ENCODE measurements at regions not wholly inside any gene's neighbourhood (a gene's known extent, or its start where the extent isn't known, plus 50 kb on each side); places are given as distances from the start of the nearest gene placed in this dataset.
A peak's percentile ranks its signal among the peaks of the same experiment; 100 is the strongest.

- ATAC-seq, result no peak
- Histone ChIP-seq H3K36me3 (no peaks in the 10 kb centered on the region), H3K4me1 (no peaks in the 10 kb centered on the region), H3K27ac (no peak overlapping the region), H3K4me3 (no peak overlapping the region), H3K9me3 (no peaks in the 10 kb centered on the region), H3K27me3 (ENCODE audit: low read depth) (no peaks in the 10 kb centered on the region)
- DNase-seq, result no peak
- TF ChIP-seq, protein P1, sequence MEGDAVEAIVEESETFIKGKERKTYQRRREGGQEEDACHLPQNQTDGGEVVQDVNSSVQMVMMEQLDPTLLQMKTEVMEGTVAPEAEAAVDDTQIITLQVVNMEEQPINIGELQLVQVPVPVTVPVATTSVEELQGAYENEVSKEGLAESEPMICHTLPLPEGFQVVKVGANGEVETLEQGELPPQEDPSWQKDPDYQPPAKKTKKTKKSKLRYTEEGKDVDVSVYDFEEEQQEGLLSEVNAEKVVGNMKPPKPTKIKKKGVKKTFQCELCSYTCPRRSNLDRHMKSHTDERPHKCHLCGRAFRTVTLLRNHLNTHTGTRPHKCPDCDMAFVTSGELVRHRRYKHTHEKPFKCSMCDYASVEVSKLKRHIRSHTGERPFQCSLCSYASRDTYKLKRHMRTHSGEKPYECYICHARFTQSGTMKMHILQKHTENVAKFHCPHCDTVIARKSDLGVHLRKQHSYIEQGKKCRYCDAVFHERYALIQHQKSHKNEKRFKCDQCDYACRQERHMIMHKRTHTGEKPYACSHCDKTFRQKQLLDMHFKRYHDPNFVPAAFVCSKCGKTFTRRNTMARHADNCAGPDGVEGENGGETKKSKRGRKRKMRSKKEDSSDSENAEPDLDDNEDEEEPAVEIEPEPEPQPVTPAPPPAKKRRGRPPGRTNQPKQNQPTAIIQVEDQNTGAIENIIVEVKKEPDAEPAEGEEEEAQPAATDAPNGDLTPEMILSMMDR (IDR thresholded peaks at IDR 0.05), result no peak
- intact Hi-C loops (cut with DNase I), result no loop called here
These were observed 556.3 kb upstream of the KLF4 start for GRCh38 chr9:108045851-108046250.

DNA sequence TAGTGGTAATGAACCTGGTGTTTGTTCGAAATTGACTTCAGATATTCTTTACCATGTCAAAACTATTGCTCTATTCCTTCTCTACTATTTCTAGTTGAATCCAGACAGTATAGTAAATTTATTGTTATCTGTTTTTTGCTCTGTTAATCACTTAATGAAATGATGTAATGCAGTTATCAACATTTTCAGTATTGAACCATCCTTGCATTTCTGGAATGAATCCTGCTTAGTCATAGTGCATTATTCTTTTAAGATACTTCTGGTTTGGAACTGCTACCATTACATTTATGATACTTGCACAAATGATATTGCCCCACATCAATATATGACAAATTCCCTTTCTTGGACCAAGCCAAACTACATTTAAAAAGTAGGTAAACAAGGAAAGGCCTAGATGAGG, 554.0 kb upstream of the KLF4 start:
- ATAC-seq (no peak), DNase-seq (no peak)
- Histone ChIP-seq H3K27ac (no peak overlapping the region), H3K4me3 (no peak overlapping the region), H3K36me3 (no peaks in the 10 kb centered on the region), H3K9me3 (no peaks in the 10 kb centered on the region), H3K27me3 (ENCODE audit: low read depth) (no peaks in the 10 kb centered on the region), H3K4me1 (no peaks in the 10 kb centered on the region)
- intact Hi-C loops (cut with DNase I), result no loop called here
- TF ChIP-seq, protein P1 (IDR thresholded peaks at IDR 0.05), result no peak

DNA sequence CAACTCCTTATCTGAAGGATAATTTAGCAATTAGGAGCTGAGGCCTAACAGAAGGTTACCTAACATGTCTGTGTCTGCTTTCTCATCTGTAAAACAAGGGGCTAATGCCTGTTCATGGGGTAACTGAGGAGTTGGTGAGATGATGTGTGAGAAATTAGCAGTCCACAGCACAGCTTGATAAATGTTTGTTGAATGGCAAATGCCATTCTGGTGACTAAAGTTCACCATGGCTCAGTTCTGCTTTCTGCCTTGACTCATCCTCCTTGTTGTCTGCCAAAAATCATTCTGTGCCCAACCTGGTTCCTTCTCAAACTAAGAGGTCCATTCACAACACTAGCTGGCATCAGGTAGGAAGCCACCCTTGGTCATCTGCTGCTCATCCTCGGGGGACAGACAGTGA, 552.0 kb upstream of the KLF4 start:
- H3K27me3 ChIP-seq (ENCODE audit: low read depth), result no peaks in the 10 kb centered on the region
- intact Hi-C loops (cut with DNase I), result no loop called here
- no peaks in the 10 kb centered on the region for H3K36me3 ChIP-seq
- no peaks in the 10 kb centered on the region for H3K9me3 ChIP-seq
- no peak overlapping the region for H3K4me3 ChIP-seq
- no peaks in the 10 kb centered on the region for H3K4me1 ChIP-seq
- DNase-seq, result no peak
- TF ChIP-seq, protein P1 (IDR thresholded peaks at IDR 0.05), result no peak
- H3K27ac ChIP-seq, result no peak overlapping the region
- ATAC-seq, result no peak

DNA sequence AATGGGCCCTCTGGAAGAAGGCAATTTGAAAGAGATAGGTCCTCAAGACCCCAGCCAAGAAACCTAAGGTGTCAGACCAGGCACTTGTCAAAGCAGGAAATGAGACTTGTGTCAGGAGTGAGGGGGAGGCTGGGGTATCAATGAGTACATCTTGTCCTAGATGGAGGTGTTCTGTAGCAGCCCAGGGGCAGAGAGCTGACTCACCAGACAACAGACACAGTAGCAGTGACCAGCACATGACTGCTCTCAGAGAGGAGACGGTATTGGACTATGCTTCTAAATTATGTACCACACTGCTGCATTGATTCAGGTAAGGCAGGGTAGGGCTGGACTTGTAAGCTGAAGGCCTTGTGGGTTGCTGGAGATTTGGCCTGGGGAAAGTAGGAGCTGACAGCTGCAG, 551.2 kb upstream of the KLF4 start:
- no peak overlapping the region for H3K27ac ChIP-seq
- TF ChIP-seq, protein P1 (IDR thresholded peaks at IDR 0.05), result no peak
- no peaks in the 10 kb centered on the region for H3K27me3 ChIP-seq (ENCODE audit: low read depth)
- H3K4me1 ChIP-seq, result no peaks in the 10 kb centered on the region
- DNase-seq, result no peak
- no peaks in the 10 kb centered on the region for H3K9me3 ChIP-seq
- no peak overlapping the region for H3K4me3 ChIP-seq
- ATAC-seq, result peak in 1 of 2 donors; percentile 15
- intact Hi-C loops (cut with DNase I), result no loop called here
- no peaks in the 10 kb centered on the region for H3K36me3 ChIP-seq

GRCh38 chr9:108039493-108039892, 549.9 kb upstream of the KLF4 start:
- Histone ChIP-seq H3K36me3 (no peaks in the 10 kb centered on the region), H3K27ac (no peak overlapping the region), H3K9me3 (no peaks in the 10 kb centered on the region), H3K27me3 (ENCODE audit: low read depth) (no peaks in the 10 kb centered on the region), H3K4me1 (no peaks in the 10 kb centered on the region), H3K4me3 (no peak overlapping the region)
- intact Hi-C loops (cut with DNase I), result no loop called here
- DNase-seq, result no peak
- ATAC-seq, result no peak
- TF ChIP-seq, protein P1 (IDR thresholded peaks at IDR 0.05), result no peak

DNA sequence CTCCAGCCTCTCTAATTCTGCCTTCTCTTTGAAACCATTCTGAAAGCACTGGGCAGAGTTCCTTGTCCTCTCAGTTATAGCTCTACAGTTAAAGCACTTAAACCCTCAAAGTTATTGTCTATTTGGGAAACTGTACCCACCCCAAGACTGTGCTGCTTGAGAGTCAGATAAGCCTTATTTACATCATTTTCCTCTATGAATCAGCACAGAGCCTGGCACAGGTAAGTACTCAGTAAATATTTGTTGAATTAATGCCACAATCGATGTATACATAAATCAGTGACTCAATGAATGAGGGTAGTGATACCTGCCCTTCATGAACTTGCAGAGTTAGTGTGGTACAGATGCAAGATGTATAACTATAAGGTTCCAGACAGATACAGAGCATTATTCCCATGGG, 549.4 kb upstream of the KLF4 start:
- H3K27me3 ChIP-seq (ENCODE audit: low read depth), result no peaks in the 10 kb centered on the region
- no peak for ATAC-seq
- intact Hi-C loops (cut with DNase I), result no loop called here
- H3K4me1 ChIP-seq, result no peaks in the 10 kb centered on the region
- TF ChIP-seq, protein P1 (IDR thresholded peaks at IDR 0.05), result no peak
- H3K36me3 ChIP-seq, result no peaks in the 10 kb centered on the region
- no peak overlapping the region for H3K27ac ChIP-seq
- DNase-seq, result no peak
- no peaks in the 10 kb centered on the region for H3K9me3 ChIP-seq
- no peak overlapping the region for H3K4me3 ChIP-seq

All from lower lobe of right lung (tissue), 2 donors.